RPMI8226 (cell line): ENCODE measurements at regions not wholly inside any gene's neighbourhood (a gene's known extent, or its start where the extent isn't known, plus 50 kb on each side); places are given as distances from the start of the nearest gene placed in this dataset.

Source experiments
- DNase-seq: peaks from one replicate; pipeline ENCODE4 v3.0.0-alpha.2; 2015

GRCh38 chr1:29824025-29824424 lies 587.7 kb downstream of the PTPRU start:
- no peak for DNase-seq

GRCh38 chr1:29823561-29823960 lies 587.2 kb downstream of the PTPRU start:
- no peak for DNase-seq

DNA sequence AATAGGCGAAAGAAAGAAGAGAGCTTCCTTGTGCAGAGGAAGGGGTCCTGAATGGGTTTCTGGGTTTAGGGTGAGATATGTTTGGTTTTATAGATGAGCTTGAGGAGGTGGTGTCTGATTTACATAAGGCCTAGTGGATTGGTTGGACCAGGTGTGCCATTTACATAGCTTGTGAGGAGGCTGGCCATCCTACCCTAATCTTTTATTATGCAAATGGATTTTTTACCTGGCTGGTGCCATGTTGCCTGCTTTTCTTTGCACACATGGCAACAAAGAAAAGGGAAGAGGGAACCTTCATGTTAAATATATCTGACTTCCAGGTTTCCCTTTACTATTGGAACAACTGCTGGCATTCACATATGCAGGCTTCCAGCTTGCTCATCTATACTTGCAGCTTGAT lies 585.3 kb downstream of the PTPRU start:
- no peak for DNase-seq

DNA sequence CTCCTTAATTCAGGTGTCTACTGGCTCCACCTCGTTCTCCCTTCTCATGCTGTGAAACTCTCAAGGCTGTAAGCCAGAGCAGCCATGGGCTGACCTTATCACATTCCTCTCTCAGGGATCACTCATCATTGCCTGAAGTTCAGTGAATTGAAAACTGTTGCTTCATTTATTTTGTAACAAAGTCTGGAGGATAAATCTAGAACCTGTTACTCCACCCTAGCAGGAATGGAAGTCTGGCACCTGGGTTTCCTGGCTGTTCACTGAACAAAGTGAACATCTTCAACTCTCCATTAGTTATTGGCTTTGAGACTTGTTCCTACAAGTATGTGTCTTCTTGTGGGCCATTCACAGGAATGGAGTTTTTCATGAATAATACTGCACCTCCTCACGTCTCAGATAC lies 584.1 kb downstream of the PTPRU start:
- no peak for DNase-seq

GRCh38 chr1:29812408-29813135 lies 576.2 kb downstream of the PTPRU start:
- no peak for DNase-seq

DNA sequence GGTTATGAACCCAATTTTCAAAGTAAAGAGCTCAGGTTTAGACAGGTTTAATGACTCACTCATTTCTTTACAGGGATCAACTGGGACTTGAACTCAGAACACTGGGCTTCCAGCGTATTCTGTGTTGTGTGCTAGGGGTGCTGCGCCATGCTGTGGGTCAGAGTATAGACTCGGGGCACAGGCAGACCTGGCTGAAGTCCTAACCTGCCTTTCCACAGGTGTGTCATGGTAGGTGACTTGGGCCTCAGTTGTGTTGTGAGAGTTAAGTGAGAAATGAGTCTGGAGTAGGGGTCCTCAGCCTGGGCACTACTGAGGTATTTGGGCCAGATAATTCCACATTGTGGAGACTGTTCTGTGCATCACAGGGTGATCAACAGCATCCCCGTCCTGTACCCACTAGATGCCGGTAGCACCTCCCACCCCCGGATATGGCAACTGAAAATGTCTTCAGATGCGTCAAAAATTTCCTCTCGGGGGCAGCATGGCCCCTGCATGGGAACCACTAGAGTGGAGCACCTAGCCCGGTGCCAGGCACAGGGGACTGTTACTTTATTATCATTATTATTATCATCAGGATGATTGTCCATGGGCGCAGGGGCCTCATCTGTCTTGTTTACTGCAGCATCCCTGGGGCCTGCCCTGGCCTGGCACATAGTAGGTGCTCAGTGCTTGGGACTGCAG lies 575.5 kb downstream of the PTPRU start:
- no peak for DNase-seq

DNA sequence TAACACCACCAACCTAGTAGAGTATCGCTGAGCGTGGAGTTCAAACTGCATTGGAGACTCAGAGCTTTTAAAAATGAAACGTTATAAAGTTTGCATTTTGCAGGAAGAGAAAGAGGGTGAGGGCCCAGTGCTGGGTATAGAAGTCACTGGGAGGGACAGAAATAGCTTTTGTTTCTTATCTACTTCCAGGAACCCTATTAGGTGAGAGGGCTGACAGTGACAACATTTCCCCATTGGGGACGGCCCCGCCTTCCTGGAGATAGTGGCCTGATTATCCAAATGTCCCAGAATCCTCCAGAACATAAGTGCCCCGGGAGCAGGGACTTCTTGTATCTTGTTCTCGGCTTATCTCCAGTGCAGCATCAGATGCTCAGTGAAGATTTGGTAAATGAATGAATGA lies 574.9 kb downstream of the PTPRU start:
- DNase-seq: no peak

DNA sequence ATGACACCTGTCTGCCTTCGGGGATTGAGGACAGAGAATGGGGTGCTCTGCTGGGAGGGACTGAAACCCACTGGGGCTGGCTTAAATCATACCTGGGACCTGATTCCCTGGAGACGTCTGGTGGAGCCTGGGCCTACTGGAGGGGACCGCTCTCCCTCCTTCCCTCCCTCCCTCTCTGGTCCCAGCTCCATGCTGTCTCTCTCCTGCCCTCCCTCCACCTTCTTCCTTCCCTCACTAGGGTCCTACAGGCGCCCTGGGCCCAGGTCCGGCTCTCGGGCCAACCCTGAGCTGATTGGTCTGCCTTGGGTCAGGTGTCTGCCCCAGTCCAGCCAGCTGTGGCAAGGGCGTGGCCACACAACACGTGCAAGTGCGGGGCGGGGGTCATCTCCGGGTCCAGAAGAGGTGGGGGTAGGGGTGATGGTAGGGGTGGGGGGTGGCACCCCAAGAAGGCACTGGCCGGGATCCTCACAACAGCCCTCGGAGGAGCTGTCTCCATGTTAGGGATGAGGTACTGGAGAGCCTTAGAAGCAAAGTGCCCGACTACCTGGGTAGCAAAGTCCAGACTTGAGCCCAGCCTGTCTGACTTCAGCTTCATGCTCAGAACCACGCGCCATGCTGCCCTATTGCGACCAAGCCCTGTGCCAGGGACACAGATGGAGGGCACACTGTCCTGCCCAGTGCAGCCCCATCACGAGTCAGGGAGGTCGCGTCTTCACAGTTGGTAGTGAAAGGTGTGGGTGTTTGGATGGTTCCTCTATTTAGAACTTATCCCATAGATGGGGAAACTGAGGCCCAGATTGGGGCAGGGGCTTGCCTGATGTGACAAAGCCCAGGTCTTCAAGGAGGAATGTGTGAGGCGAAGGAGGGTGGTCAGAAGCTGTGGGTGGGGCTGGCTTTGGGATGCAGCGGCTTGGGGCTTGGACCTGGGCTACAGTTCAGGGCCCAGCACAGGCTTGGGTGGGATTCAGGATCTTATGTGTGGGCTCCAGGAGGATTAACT lies 574.1 kb downstream of the PTPRU start:
- DNase-seq: no peak

DNA sequence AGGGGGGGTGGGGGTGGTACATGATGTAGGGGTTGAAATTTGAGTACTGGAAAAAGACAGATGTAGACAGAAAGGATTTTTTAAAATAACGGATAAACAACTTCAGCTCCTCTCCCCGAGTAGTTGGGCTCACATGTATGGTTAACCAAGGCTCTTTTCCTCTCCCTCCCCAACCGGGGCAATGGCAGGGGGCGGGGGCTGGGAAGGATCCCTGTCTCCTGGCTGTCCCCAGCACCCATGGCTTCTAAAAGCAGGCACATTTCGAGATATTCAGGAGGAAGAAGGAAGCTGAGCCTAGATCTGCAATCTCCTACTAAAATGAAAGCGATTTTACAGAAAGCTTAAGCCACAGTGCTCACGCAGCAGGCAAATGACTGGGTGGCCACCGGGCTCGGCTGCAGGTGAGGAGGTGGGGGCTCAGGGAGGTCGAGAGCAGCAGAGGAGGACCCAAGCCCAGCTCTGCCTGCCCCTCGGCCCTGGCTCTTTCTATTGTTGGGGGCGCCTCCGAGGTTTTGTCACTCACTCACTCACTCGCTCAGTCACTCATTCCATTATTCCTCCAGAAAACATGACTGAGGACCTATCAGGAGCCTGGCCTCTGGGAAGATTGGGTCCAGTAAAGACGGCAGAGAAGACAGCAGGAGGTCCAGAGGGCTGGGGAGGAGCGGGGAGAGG lies 573.3 kb downstream of the PTPRU start:
- no peak for DNase-seq

DNA sequence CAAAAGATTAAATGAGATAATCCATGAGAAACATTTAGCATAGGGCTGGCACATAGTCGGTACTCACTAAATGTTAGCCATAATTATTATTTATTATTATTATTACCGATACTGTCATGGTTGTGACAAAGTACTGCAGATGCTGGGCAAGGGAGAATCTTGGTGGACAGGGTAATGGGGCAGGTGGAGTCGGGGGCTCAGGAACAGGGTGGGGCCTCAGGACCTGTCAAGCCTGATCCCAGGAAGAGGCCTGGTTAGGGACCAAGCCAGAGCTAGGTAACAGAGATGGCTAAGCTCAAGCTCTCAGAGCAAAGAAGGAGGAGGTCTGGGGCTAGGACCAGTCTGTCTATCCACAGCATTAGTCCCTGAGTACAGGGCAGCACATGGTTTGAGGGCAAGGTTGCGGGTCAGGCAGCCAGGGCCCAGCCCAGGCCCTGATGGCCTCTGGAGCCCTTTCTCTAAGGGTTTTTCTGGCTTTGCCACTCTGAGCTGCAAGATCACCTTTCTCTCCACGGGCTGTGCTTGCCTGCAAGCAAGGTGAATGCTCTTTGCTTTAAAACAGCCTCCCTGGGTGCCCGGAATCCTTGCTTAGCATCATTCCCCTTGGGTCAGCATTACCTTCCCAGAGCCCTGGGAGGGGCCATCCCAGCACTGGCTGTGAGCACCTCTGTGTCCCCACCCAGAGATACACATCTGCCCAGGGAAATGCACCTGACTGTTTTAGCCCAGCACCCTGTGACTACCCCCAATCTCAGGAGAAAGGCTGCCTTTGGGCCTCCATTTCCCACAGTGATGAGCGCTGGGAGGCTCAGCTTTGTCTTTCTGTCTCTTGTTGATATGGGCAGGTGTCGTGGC lies 572.0 kb downstream of the PTPRU start:
- no peak for DNase-seq

- DNase-seq: no peak
These were observed 571.4 kb downstream of the PTPRU start for GRCh38 chr1:29807689-29808088.

DNA sequence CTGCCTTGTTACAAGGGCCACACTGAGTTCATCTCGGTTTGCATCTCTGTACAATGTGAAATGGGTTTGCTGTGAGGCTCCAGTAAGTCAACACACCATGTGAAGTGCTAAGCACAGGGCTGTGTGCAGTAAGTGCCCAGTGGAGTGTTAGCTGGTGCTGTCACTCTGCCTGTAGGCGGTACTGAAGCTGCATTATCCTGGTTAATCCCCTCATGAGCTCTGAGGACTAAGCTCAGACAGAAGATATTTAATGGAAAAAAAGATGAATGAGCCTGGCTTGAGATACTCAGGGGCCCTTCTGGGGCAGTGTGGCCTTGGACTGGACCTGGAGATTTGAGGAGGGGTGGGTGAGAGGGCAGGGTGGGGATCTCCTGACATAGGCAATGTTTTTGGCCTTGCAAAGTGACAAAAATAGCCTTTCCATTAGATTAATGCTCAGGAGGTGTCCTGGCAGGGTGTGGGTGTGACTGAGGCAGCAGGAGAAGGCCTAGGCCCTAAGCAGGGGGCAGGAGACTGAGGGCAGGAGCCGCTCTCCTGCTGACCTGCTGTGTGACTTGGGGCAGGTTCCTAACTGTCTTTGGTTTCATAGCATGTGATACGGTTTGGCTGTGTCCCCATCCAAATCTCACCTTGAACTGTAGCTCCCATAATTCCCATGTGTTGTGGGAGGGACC lies 570.5 kb downstream of the PTPRU start:
- no peak for DNase-seq

DNA sequence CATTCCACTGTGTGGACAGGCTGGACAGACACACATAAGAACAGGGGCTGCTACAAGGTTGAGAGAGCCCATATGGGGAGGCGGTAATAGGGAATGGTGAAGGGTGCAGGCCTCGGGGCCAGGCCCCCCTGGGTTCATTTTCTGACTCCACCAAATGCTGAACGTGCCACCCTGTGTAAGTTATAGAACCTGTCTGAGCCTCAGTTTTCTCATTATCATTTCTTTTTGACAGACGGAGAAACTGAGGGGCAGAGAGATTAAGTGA lies 569.5 kb downstream of the PTPRU start:
- no peak for DNase-seq

DNA sequence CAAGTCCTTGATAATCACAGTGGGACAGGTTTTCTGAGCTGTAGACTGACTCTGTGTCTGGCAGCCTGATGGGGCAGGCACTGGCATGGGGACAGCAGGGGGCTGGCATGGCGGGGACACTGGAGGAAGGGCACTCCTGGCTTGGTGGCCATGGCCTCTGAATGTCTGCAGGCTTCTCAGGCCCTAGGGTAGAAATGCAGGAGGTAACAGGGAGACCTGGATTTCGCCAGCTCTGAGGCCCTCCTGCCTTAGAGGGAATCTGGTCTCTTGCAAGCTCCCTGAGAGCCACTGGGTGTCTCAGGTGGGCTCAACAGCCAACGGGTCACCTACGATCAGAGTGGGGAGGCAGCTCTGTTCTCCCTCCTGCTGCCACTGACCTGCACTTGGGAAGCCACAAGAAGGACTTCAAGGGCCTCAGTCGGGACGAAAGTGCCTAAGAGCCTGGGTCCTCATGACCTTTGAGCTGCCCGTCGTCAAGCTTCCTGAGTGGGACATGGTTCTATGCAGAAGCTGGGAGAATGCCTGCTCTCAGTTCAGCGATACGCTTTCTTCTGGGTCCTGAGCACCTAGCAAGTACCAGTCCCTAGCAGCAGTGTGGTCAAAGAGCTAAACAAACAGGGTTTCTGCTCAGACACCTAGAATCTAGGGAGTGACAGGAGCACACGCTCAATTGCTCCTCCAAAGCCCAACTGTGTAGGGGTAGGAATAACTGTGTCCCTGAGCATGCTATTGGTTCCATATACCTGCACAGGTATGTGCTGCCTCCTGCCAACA lies 569.0 kb downstream of the PTPRU start:
- DNase-seq: no peak

DNA sequence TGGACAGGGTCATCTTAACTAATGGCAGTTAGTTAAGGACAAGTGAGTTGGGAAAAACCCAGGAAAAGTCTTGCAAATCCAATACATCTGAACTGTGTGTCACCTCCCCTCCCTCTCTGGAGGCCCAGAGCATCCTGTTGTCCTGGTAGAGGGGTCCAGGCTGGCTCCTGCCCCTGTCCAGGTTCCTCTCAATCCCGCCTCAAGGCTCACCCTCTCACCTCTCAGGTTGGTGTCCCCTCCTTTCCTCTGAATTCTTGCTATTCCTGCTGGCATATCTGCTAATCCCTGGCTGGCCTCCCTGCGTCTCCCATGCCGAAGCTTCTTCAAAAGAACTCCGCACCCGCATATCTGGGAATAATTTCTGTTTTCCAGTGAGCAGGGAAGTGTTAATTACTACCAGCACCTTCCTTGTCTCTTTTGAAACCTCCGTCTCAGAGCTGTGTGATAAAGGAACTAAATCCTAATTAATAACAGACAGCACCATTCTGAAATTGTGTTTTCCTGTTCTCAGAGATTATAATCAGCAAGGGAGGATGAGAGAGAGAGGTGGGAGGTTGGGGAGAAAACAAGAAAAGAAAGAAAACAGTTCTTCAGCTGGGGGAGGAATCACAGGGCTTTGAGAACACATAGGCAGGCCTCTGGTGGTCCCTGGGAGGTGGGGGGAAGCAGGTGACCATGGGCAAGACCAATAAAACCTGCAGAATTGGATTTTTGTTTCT lies 568.0 kb downstream of the PTPRU start:
- DNase-seq: no peak

- no peak for DNase-seq
These were observed 567.2 kb downstream of the PTPRU start for GRCh38 chr1:29803486-29803885.

DNA sequence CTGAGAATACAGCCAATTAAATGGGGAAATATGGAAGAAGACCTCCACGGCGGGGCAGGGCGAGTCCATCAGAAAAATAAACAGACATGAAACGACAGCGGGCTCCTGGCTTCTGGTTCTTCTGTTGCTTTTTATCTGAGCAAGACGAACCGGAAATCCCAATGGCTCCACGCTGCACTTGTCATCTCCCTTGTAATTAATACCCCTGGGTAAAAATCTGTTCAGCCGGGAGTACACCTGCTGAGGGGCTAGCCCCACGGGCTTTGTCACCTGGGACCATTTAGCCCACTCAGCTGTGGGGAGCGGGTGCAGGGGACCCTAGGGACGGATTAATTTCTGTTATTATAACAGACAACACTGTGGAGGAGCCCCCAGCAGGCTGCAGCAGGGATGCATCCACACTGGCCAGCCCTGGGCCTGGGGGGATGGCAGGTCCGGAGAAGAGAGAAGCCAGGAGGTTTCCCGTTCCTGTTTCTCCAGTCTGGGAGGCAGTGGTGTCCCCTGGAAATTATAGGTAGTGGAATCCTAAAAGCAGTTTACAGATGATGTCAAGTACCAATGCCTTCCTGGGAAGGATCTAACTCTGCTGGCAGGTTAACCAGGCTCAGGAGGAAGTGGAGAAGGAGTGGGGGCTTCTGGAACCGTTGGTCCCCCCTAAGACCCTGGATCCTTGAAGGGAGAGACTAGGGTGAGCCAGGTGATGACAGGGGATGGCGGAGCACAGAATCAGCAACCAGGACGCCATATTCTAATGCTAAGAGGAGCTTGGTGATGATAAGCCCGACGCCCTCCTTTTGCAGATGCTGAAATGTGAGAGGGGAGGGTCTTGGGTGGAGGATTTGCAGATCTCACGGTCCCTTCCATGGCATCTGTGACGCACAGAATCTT lies 566.1 kb downstream of the PTPRU start:
- no peak for DNase-seq

GRCh38 chr1:29801561-29801973 lies 565.2 kb downstream of the PTPRU start:
- DNase-seq: no peak

GRCh38 chr1:29801003-29801402 lies 564.7 kb downstream of the PTPRU start:
- no peak for DNase-seq
